ENCODE measurements at regions not wholly inside any gene's neighbourhood (a gene's known extent, or its start where the extent isn't known, plus 50 kb on each side); places are given as distances from the start of the nearest gene placed in this dataset.

DNA sequence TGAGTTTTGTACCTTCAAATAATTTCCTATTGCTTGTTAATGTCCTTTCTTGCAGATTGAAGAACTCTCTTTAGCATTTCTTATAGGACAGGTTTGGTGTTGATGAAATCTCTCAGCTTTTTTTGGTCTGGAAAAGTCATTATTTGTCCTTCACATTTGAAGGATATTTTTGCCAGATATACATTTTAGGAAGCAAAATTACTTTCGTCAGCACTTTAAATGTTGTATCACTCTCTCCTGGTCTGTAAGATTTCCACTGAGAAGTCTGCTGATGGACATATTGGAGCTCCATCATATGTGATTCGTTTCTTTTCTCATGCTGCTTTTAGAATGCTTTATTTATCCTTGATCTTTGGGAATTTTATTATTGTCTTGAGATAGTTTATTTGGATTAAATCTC lies 105.5 kb downstream of the TNFSF13B start:
- TF ChIP-seq CTCF (IDR thresholded peaks at IDR 0.05) (no peak), POLR2A (IDR thresholded peaks at IDR 0.05; ENCODE audit: low read depth) (no peak), EP300 (IDR thresholded peaks at IDR 0.05) (no peak)

All from esophagus muscularis mucosa (tissue), 4 donors.